ENCODE measurements at regions not wholly inside any gene's neighbourhood (a gene's known extent, or its start where the extent isn't known, plus 50 kb on each side); places are given as distances from the start of the nearest gene placed in this dataset.

- TF ChIP-seq CTCF (IDR thresholded peaks at IDR 0.05) = no peak
- no peak for TF ChIP-seq POLR2A (IDR thresholded peaks at IDR 0.05)
Observed at GRCh38 chr13:87287721-87288120, 383.4 kb upstream of the SLITRK5 start.
